Cardiac fibroblast (primary cell): ENCODE measurements at regions not wholly inside any gene's neighbourhood (a gene's known extent, or its start where the extent isn't known, plus 50 kb on each side); places are given as distances from the start of the nearest gene placed in this dataset.

ENCODE experiments used
- DNase-seq, 2 donors: peaks; one replicate each; pipeline versions ENCODE4 v3.0.0 to v3.0.0-alpha.2; 2010; ENCODE audit warnings: low read depth in 2 of 2
- H3K4me3 ChIP-seq, 2 donors: replicated peaks in 1 of 2; 1 replicate in 1 of 2; 2 replicates in 1 of 2; pipeline ENCODE4 v1.5.1; 2011; ENCODE audit warnings: low read depth in 2 of 2, low read length in 2 of 2, mild to moderate bottlenecking in 2 of 2, moderate library complexity in 1 of 2
- CTCF ChIP-seq: IDR thresholded peaks from one replicate; pipeline ENCODE4 v1.5.1; 2011; ENCODE audit warnings: low read depth, mild to moderate bottlenecking, low read length, inconsistent platforms

GRCh38 chr4:179536694-179537093 lies 2094.5 kb upstream of the AGA start:
- TF ChIP-seq CTCF, result no peak
- no peak overlapping the region for H3K4me3 ChIP-seq

GRCh38 chr4:179539641-179540040 lies 2097.4 kb upstream of the AGA start:
- H3K4me3 ChIP-seq, result no peak overlapping the region
- DNase-seq, result no peak
- no peak for TF ChIP-seq CTCF

More at GRCh38 chr4:179536694-179537093, 2094.5 kb upstream of the AGA start:
- DNase-seq, result no peak

- no peak overlapping the region for H3K4me3 ChIP-seq
- TF ChIP-seq CTCF, result no peak
- no peak for DNase-seq
These were observed 2101.5 kb upstream of the AGA start for GRCh38 chr4:179543771-179544170.

GRCh38 chr4:179544496-179544895 lies 2102.3 kb upstream of the AGA start:
- no peak overlapping the region for H3K4me3 ChIP-seq
- no peak for TF ChIP-seq CTCF
- no peak for DNase-seq

- no peak for TF ChIP-seq CTCF
- no peak overlapping the region for H3K4me3 ChIP-seq
- DNase-seq, result no peak
These were observed 2109.9 kb upstream of the AGA start for GRCh38 chr4:179552131-179552530.

- no peak for TF ChIP-seq CTCF
- DNase-seq, result no peak
- H3K4me3 ChIP-seq, result no peak overlapping the region
These were observed 2121.5 kb upstream of the AGA start for GRCh38 chr4:179563741-179564140.

GRCh38 chr4:179569549-179569948 lies 2127.3 kb upstream of the AGA start:
- no peak for TF ChIP-seq CTCF
- DNase-seq, result no peak

More at GRCh38 chr4:179569549-179569948, 2127.3 kb upstream of the AGA start:
- H3K4me3 ChIP-seq, result no peak overlapping the region
